ENCODE measurements at regions not wholly inside any gene's neighbourhood (a gene's known extent, or its start where the extent isn't known, plus 50 kb on each side); places are given as distances from the start of the nearest gene placed in this dataset.
"Not testable (repeated sequence)": the region's sequence is repeated elsewhere in the genome, so short reads cannot be mapped to it uniquely, and the experiment has no call there.

- not testable (repeated sequence) for TF ChIP-seq CTCF (conservative IDR thresholded peaks at IDR 0.05; ENCODE audit: low read length); EZH2phosphoT487 (IDR thresholded peaks at IDR 0.05; ENCODE audit: borderline replicate concordance, low read depth, low read length)
Observed at GRCh38 chr5:36426070-36426469, 124.4 kb upstream of the RANBP3L start.
